Keratinocyte (primary cell): ENCODE measurements at regions not wholly inside any gene's neighbourhood (a gene's known extent, or its start where the extent isn't known, plus 50 kb on each side); places are given as distances from the start of the nearest gene placed in this dataset.

Source experiments
- DNase-seq: peaks from one replicate; pipeline ENCODE4 v3.0.0-alpha.2; 2011; ENCODE audit warnings: low read depth, missing footprints, low spot score
- FAIRE-seq: peaks from 2 replicates; lab custom pipeline; 2011; peaks lifted over from hg19 to GRCh38; lab: Jason Lieb, UNC
- H2AFZ ChIP-seq: 2 replicates; pipeline ENCODE4 v1.6.0; 2012; ENCODE audit warnings: low read length, control low read depth, inconsistent platforms; ENCODE audit not compliant: control insufficient read depth
- H3K27ac ChIP-seq: 2 replicates; pipeline ENCODE4 v1.5.1; 2011; ENCODE audit warnings: low read length; ENCODE audit not compliant: control insufficient read depth, insufficient read depth
- H3K27me3 ChIP-seq: 3 replicates; pipeline ENCODE4 v1.6.0; 2011; ENCODE audit warnings: low read length; ENCODE audit not compliant: control insufficient read depth, insufficient read depth; ENCODE audit errors: extremely low read depth
- H3K36me3 ChIP-seq, 2 experiments: 2 replicates in 1 of 2; 3 replicates in 1 of 2; pipeline ENCODE4 v1.5.1; 2011; ENCODE audit warnings: low read length in 2 of 2, mild to moderate bottlenecking in 1 of 2; ENCODE audit not compliant: control insufficient read depth in 2 of 2, insufficient read depth in 2 of 2; ENCODE audit errors: extremely low read depth in 1 of 2
- H3K4me1 ChIP-seq: 3 replicates; pipeline ENCODE4 v1.5.1; 2011; ENCODE audit warnings: low read length; ENCODE audit not compliant: control insufficient read depth, insufficient read depth; ENCODE audit errors: extremely low read depth
- H3K4me2 ChIP-seq: 3 replicates; pipeline ENCODE4 v1.6.0; 2011; ENCODE audit warnings: low read depth, low read length; ENCODE audit not compliant: control insufficient read depth, insufficient read depth; ENCODE audit errors: extremely low read depth
- H3K4me3 ChIP-seq, 3 experiments: fragments of 200-600 bp in 1 of 3; sonication (generic) in 1 of 3; 2 replicates in 2 of 3; 3 replicates in 1 of 3; pipeline ENCODE4 v1.5.1; 2011 to 2016; ENCODE audit warnings: low read length in 3 of 3, mild to moderate bottlenecking in 3 of 3, control low read depth in 2 of 3, inconsistent platforms in 1 of 3, low read depth in 1 of 3, mixed read lengths in 1 of 3, mixed run types in 1 of 3, moderate library complexity in 1 of 3; ENCODE audit not compliant: control insufficient read depth in 2 of 3, insufficient read depth in 2 of 3; ENCODE audit errors: extremely low read depth in 1 of 3
- H3K79me2 ChIP-seq: 2 replicates; pipeline ENCODE4 v1.6.0; 2012; ENCODE audit warnings: low read length; ENCODE audit not compliant: control insufficient read depth, insufficient read depth
- H3K9ac ChIP-seq: 3 replicates; pipeline ENCODE4 v1.6.0; 2011; ENCODE audit warnings: low read length; ENCODE audit not compliant: control insufficient read depth, insufficient read depth; ENCODE audit errors: extremely low read depth
- H3K9me1 ChIP-seq: 3 replicates; pipeline ENCODE4 v1.6.0; 2011; ENCODE audit warnings: low read length; ENCODE audit not compliant: control insufficient read depth, insufficient read depth; ENCODE audit errors: extremely low read depth
- H3K9me3 ChIP-seq: 2 replicates; pipeline ENCODE4 v1.5.1; 2012; ENCODE audit warnings: low read depth, low read length; ENCODE audit not compliant: control insufficient read depth
- H4K20me1 ChIP-seq: 3 replicates; pipeline ENCODE4 v1.6.0; 2011; ENCODE audit warnings: low read length; ENCODE audit not compliant: control insufficient read depth, insufficient read depth; ENCODE audit errors: extremely low read depth
- EZH2 ChIP-seq: IDR thresholded peaks from one replicate; pipeline ENCODE4 v1.6.1; 2012; ENCODE audit warnings: inconsistent platforms, mild to moderate bottlenecking, low read length, moderate library complexity
- dilution Hi-C: fragments of 300-500 bp; cut with MboI; formaldehyde crosslinking; loops from one replicate; pipeline ENCODE4 v1.7.0; 2020; ENCODE audit warnings: low sequenced_read_pairs; ENCODE audit not compliant: extremely low pct_ligation_motif_present
- TF ChIP-seq, protein P1 (sequence below), 3 experiments: IDR thresholded peaks in 1 of 3; conservative IDR thresholded peaks in 1 of 3; optimal IDR thresholded peaks in 1 of 3; 2 replicates in 2 of 3; 3 replicates in 1 of 3; pipeline versions ENCODE3 to v1.5.1; 2011; ENCODE audit warnings: low read length in 3 of 3, mild to moderate bottlenecking in 3 of 3, moderate library complexity in 2 of 3, control low read depth in 1 of 3, inconsistent platforms in 1 of 3; ENCODE audit not compliant: insufficient read depth in 2 of 3; ENCODE audit errors: extremely low read depth in 1 of 3

DNA sequence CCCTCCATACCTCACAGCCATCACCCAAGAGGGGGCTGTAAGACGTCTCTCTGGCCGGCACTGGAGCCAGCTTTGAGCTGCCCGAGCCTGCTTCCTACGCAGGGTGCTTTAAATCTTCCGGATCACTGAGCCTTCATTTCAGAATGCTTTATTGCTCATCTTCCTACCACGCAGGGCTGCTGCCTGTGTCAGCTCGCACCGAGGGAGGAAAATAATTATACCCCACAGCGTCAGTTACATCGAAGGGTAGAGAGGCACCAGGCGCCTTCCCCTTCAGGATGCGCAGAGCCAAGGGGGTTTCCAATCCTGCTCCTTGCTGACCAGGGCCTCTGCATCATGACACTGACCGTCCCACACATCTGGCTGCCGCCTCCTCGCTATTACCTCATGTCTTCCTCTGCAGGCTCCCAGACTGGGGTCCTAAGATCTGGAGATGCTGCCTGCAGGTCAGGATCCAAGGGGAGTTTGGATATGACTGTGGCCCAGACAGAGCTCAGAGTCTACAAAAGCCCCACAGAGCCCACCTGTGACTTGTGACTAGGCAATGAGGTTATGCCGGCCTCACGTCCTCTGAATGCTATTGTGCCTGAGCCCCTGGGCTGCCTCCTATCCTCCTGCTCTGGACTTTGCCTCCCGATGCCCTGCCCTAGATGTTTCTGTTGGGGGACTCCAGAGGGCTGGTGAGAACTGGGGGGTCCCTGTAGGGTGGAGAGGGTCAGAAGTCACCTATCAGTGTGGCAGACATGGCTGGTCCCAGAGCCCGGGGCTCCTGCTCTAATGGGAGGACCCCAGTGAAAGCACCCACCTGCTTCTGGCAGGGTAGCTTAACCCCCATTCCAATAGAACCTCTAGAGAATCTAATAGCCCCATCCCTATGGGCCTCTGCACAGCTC, 220.3 kb upstream of the RTL1 start:
- no peak overlapping the region for H3K4me2 ChIP-seq
- no peaks in the 10 kb centered on the region for H3K79me2 ChIP-seq
- no peak overlapping the region for H3K4me3 ChIP-seq
- peaks cover 4% of the 10 kb centered on the region for H3K9me3 ChIP-seq
- dilution Hi-C loops, result no loop called here
- DNase-seq (no peak), FAIRE-seq (no peak)
- TF ChIP-seq, protein P1, sequence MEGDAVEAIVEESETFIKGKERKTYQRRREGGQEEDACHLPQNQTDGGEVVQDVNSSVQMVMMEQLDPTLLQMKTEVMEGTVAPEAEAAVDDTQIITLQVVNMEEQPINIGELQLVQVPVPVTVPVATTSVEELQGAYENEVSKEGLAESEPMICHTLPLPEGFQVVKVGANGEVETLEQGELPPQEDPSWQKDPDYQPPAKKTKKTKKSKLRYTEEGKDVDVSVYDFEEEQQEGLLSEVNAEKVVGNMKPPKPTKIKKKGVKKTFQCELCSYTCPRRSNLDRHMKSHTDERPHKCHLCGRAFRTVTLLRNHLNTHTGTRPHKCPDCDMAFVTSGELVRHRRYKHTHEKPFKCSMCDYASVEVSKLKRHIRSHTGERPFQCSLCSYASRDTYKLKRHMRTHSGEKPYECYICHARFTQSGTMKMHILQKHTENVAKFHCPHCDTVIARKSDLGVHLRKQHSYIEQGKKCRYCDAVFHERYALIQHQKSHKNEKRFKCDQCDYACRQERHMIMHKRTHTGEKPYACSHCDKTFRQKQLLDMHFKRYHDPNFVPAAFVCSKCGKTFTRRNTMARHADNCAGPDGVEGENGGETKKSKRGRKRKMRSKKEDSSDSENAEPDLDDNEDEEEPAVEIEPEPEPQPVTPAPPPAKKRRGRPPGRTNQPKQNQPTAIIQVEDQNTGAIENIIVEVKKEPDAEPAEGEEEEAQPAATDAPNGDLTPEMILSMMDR (optimal IDR thresholded peaks at IDR 0.05 in 1 of 3, IDR thresholded peaks at IDR 0.05 in 1 of 3, conservative IDR thresholded peaks at IDR 0.05 in 1 of 3; ENCODE audit: extremely low read depth in 1 of 3, insufficient read depth in 2 of 3, low read length in 3 of 3), result no peak
- no peak for TF ChIP-seq EZH2
- no peaks in the 10 kb centered on the region for H3K4me1 ChIP-seq
- H2AFZ ChIP-seq, result no peak overlapping the region
- H3K27ac ChIP-seq, result no peak overlapping the region
- H3K36me3 ChIP-seq, result no peaks in the 10 kb centered on the region
- H3K27me3 ChIP-seq, result no peaks in the 10 kb centered on the region
- no peaks in the 10 kb centered on the region for H3K9me1 ChIP-seq
- H4K20me1 ChIP-seq, result no peaks in the 10 kb centered on the region
- H3K9ac ChIP-seq, result no peak overlapping the region

DNA sequence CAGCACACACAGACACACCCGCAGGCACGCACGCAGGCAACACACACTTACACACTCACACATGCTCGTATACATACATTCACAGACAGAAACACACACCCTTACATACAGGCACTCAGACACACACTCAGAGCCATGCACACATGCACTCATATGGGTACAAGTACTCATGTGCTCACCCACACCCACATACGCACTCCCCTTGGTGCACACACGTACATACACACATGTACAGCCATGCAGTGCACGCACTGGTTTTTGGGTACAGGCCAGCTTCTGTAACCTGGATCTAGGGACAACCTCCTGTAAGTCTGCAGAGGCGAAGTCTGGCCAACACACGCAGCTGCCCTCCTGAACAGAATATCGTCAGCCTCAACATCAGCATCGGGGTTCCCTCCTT, 221.3 kb upstream of the RTL1 start:
- peaks cover 4% of the 10 kb centered on the region for H3K9me3 ChIP-seq
- H3K9ac ChIP-seq, result no peak overlapping the region
- H3K4me1 ChIP-seq, result no peaks in the 10 kb centered on the region
- no peak overlapping the region for H3K27ac ChIP-seq
- H3K4me3 ChIP-seq, result no peak overlapping the region
- no peaks in the 10 kb centered on the region for H3K9me1 ChIP-seq
- no peak for FAIRE-seq
- no peak for TF ChIP-seq EZH2
- TF ChIP-seq, protein P1 (optimal IDR thresholded peaks at IDR 0.05 in 1 of 3, IDR thresholded peaks at IDR 0.05 in 1 of 3, conservative IDR thresholded peaks at IDR 0.05 in 1 of 3; ENCODE audit: extremely low read depth in 1 of 3, insufficient read depth in 2 of 3, low read length in 3 of 3), result no peak
- no peak overlapping the region for H2AFZ ChIP-seq
- no peaks in the 10 kb centered on the region for H3K79me2 ChIP-seq
- dilution Hi-C loops, result no loop called here
- DNase-seq, result no peak
- H3K4me2 ChIP-seq, result no peak overlapping the region
- no peaks in the 10 kb centered on the region for H4K20me1 ChIP-seq
- H3K27me3 ChIP-seq, result no peaks in the 10 kb centered on the region
- H3K36me3 ChIP-seq, result no peaks in the 10 kb centered on the region
